ENCODE measurements at regions not wholly inside any gene's neighbourhood (a gene's known extent, or its start where the extent isn't known, plus 50 kb on each side); places are given as distances from the start of the nearest gene placed in this dataset.

DNA sequence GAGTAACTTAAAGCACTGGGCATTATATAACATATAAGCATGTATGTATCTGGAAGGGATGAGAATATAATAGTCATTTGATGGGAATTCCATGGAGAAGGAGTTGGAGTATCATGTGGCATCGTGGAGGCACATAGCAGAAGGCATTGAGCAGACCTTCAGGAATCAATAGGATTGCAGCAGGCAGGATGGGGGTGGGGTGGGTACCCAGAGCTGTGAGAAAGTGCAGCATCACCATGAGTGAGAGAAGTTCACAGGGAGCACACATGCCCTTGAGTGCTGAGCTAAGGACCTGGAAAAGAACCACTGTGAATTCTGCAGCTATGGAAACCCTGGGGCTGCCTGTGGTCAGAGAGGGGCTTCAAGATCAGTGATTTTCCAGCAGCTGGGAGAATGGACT lies 57.3 kb downstream of the MED10 start:
- DNase-seq (ENCODE audit: low spot score) (no peak), ATAC-seq (no peak)
- ChIA-PET POLR2A (no interaction called here), CTCF (no interaction called here)
- TF ChIP-seq TEAD4 (CRISPR knock-in tag; IDR thresholded peaks at IDR 0.05) (no peak), ELF4 (CRISPR knock-in tag; IDR thresholded peaks at IDR 0.05; ENCODE audit: low read depth) (no peak)
- TF ChIP-seq, protein P1, sequence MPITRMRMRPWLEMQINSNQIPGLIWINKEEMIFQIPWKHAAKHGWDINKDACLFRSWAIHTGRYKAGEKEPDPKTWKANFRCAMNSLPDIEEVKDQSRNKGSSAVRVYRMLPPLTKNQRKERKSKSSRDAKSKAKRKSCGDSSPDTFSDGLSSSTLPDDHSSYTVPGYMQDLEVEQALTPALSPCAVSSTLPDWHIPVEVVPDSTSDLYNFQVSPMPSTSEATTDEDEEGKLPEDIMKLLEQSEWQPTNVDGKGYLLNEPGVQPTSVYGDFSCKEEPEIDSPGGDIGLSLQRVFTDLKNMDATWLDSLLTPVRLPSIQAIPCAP (CRISPR knock-in tag; IDR thresholded peaks at IDR 0.05) = no peak
- no peak overlapping the region for H3K27ac Mint-ChIP-seq
- H3K4me1 Mint-ChIP-seq = no peaks in the 10 kb centered on the region
- H3K9me3 Mint-ChIP-seq = peaks cover 12% of the 10 kb centered on the region
- H3K27me3 Mint-ChIP-seq (ENCODE audit: low read depth) = peaks cover 74% of the 10 kb centered on the region
- no peaks in the 10 kb centered on the region for H3K36me3 Mint-ChIP-seq
- H3K4me3 Mint-ChIP-seq = no peak overlapping the region

DNA sequence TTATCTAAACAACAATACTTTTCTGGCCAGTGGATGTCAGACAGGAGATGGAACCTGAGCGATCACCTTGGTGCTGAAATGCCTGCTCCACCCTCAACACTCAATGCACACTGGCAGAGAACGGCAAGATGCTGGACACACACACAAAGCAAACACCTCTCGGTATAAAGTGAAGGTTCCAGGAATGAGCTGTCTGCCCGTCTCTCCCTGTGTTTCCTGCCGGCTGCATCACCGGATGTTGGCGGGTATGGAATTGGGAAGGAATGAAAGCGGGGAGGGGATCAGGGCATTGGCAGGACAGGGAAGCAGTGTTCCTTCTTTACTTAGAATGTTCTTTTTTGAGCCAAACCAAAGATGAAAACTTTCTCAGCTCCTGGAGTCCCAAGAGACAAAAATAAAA lies 59.2 kb downstream of the MED10 start:
- Mint-ChIP-seq H3K4me3 (no peak overlapping the region), H3K27me3 (ENCODE audit: low read depth) (peaks cover 84% of the 10 kb centered on the region)

DNA sequence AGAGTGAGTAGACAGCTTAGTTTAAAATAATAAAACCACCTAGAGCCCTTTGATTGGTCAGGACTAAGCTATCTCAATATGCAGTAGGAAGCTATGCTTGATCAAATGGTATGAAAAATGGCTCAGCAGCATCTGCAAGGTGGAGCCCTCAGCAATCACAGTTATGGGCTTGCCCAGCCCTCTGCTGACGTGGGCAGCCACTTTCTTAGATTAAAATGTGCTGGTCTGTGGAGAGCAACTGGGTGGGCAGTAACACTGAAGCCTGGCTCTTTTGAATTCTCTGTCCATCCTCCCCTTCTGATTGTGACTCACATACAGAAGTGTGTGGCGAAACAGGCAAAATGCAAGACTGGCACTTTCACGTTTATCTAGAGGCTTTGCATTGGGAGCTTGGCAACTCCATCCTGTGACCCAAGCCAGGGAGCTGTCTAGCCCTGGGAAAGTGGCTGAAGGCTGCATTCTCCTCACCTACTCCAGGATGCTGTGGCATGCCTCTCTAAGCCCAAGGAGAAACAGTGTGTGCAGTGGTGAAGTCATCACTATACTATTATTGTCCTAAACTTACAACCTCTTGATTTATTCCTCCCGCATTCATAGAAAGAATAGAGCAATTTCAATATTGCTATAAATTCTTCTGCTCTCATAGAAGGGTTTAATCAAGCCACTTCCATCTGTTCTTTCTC lies 61.1 kb downstream of the MED10 start:
- Mint-ChIP-seq H3K27ac (no peak overlapping the region), H3K4me3 (no peak overlapping the region), H3K4me1 (no peaks in the 10 kb centered on the region), H3K27me3 (ENCODE audit: low read depth) (peaks cover 82% of the 10 kb centered on the region), H3K36me3 (no peaks in the 10 kb centered on the region), H3K9me3 (peaks cover 12% of the 10 kb centered on the region)
- DNase-seq (ENCODE audit: low spot score) (no peak), ATAC-seq (no peak)
- POLR2A ChIA-PET = no interaction called here
- CTCF ChIA-PET = no interaction called here
- no peak for TF ChIP-seq IRF2 (CRISPR knock-in tag; IDR thresholded peaks at IDR 0.05; ENCODE audit: borderline replicate concordance, low read depth)
- TF ChIP-seq, protein P2, sequence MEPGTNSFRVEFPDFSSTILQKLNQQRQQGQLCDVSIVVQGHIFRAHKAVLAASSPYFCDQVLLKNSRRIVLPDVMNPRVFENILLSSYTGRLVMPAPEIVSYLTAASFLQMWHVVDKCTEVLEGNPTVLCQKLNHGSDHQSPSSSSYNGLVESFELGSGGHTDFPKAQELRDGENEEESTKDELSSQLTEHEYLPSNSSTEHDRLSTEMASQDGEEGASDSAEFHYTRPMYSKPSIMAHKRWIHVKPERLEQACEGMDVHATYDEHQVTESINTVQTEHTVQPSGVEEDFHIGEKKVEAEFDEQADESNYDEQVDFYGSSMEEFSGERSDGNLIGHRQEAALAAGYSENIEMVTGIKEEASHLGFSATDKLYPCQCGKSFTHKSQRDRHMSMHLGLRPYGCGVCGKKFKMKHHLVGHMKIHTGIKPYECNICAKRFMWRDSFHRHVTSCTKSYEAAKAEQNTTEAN (CRISPR knock-in tag; IDR thresholded peaks at IDR 0.05) = no peak

More for the DNA sequence above, 59.2 kb downstream of the MED10 start:
- CTCF ChIA-PET = interaction anchor here (0.6 to 1.0 kb wide), 3 partner anchors 9 to 1908 kb away, joined by 3 to 5 read pairs (median 3); no protein-coding TSS in a partner anchor
- Mint-ChIP-seq H3K9me3 (peaks cover 12% of the 10 kb centered on the region), H3K27ac (no peak overlapping the region), H3K4me1 (no peaks in the 10 kb centered on the region), H3K36me3 (no peaks in the 10 kb centered on the region)
- POLR2A ChIA-PET = no interaction called here
- no peak for TF ChIP-seq SP1 (CRISPR knock-in tag; conservative IDR thresholded peaks at IDR 0.05)
- TF ChIP-seq, protein P3, sequence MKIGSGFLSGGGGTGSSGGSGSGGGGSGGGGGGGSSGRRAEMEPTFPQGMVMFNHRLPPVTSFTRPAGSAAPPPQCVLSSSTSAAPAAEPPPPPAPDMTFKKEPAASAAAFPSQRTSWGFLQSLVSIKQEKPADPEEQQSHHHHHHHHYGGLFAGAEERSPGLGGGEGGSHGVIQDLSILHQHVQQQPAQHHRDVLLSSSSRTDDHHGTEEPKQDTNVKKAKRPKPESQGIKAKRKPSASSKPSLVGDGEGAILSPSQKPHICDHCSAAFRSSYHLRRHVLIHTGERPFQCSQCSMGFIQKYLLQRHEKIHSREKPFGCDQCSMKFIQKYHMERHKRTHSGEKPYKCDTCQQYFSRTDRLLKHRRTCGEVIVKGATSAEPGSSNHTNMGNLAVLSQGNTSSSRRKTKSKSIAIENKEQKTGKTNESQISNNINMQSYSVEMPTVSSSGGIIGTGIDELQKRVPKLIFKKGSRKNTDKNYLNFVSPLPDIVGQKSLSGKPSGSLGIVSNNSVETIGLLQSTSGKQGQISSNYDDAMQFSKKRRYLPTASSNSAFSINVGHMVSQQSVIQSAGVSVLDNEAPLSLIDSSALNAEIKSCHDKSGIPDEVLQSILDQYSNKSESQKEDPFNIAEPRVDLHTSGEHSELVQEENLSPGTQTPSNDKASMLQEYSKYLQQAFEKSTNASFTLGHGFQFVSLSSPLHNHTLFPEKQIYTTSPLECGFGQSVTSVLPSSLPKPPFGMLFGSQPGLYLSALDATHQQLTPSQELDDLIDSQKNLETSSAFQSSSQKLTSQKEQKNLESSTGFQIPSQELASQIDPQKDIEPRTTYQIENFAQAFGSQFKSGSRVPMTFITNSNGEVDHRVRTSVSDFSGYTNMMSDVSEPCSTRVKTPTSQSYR (CRISPR knock-in tag; IDR thresholded peaks at IDR 0.05) = no peak
- TF ChIP-seq SMAD3 (CRISPR knock-in tag; IDR thresholded peaks at IDR 0.05; ENCODE audit: borderline replicate concordance) = no peak
- TF ChIP-seq SMAD4 (CRISPR knock-in tag; IDR thresholded peaks at IDR 0.05) = no peak
- TF ChIP-seq ATF1 (CRISPR knock-in tag; IDR thresholded peaks at IDR 0.05) = no peak
- no peak for TF ChIP-seq GRHL2 (CRISPR knock-in tag; IDR thresholded peaks at IDR 0.05; ENCODE audit: insufficient replicate concordance, severe bottlenecking)
- ATAC-seq = no peak
- no peak for DNase-seq (ENCODE audit: low spot score)

DNA sequence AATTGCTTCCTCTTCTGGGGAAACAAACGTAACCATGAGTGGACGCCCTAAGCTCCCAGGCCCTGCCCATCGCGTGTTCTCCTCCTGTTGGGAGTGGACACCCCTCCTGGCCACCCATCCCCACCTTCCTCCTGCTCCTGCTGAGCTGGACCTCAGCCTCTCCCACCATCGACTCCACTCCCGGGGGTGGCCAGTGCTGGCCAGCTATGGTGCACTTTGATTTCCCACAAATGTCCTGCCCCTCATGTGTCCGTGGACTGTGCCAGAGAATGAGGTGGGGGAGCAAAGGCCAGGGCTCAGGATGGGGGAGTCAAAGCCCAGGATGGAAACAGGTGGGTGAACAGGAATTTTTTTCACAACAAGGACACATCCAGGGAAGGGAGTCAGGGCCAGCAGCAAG lies 62.8 kb downstream of the MED10 start:
- TF ChIP-seq, protein P3 (CRISPR knock-in tag; IDR thresholded peaks at IDR 0.05) = no peak
- TF ChIP-seq, protein P4, sequence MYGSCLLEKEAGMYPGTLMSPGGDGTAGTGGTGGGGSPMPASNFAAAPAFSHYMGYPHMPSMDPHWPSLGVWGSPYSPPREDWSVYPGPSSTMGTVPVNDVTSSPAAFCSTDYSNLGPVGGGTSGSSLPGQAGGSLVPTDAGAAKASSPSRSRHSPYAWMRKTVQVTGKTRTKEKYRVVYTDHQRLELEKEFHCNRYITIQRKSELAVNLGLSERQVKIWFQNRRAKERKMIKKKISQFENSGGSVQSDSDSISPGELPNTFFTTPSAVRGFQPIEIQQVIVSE (CRISPR knock-in tag; IDR thresholded peaks at IDR 0.05; ENCODE audit: borderline replicate concordance) = no peak
- Mint-ChIP-seq H3K4me3 (no peak overlapping the region), H3K4me1 (no peaks in the 10 kb centered on the region), H3K27me3 (ENCODE audit: low read depth) (peaks cover 69% of the 10 kb centered on the region), H3K27ac (no peak overlapping the region), H3K36me3 (no peaks in the 10 kb centered on the region), H3K9me3 (no peaks in the 10 kb centered on the region)
- CTCF ChIA-PET = no interaction called here
- POLR2A ChIA-PET = no interaction called here
- DNase-seq (ENCODE audit: low spot score) (no peak), ATAC-seq (no peak)
